Fibroblast of upper back skin (primary cell): ENCODE measurements at regions not wholly inside any gene's neighbourhood (a gene's known extent, or its start where the extent isn't known, plus 50 kb on each side); places are given as distances from the start of the nearest gene placed in this dataset.

Source experiments
- DNase-seq: peaks from one replicate; pipeline ENCODE4 v3.0.0-alpha.2; 2013

GRCh38 chr16:85364323-85365040, 248.6 kb upstream of the GSE1 start:
- no peak for DNase-seq

- no peak for DNase-seq
Observed at GRCh38 chr16:85365120-85365519, 248.0 kb upstream of the GSE1 start.

GRCh38 chr16:85366031-85366763, 246.9 kb upstream of the GSE1 start:
- no peak for DNase-seq

GRCh38 chr16:85367485-85367884, 245.6 kb upstream of the GSE1 start:
- no peak for DNase-seq

GRCh38 chr16:85369060-85369459, 244.1 kb upstream of the GSE1 start:
- no peak for DNase-seq

GRCh38 chr16:85369741-85370528, 243.2 kb upstream of the GSE1 start:
- DNase-seq: peak; percentile 45

- DNase-seq: no peak
Observed at GRCh38 chr16:85370543-85370880, 242.6 kb upstream of the GSE1 start.

GRCh38 chr16:85370881-85371651, 242.1 kb upstream of the GSE1 start:
- DNase-seq: no peak

DNA sequence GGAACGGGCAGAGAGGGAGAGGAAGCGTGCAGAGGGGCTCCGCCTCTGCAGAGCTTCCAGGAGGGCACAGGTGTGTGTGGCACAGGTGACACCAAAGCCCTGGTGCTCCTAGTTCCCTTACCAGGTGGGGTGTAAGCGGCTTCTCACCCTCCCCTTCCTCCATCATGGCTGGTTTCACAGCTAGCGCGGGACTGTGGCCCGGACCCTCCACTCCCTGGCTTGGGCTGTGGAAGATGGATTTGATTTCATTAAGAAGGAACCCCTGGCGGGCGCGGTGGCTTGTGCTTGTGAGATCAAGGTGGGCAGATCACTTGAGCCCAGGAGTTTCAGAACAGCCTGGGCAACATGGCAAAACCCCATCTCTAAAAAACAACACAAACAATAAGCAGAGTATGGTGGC, 241.2 kb upstream of the GSE1 start:
- DNase-seq: no peak

- peak; percentile 61 for DNase-seq
Observed at GRCh38 chr16:85372627-85373372, 240.3 kb upstream of the GSE1 start.

GRCh38 chr16:85373741-85374570, 239.2 kb upstream of the GSE1 start:
- DNase-seq: no peak

GRCh38 chr16:85374571-85374872, 238.6 kb upstream of the GSE1 start:
- DNase-seq: no peak

DNA sequence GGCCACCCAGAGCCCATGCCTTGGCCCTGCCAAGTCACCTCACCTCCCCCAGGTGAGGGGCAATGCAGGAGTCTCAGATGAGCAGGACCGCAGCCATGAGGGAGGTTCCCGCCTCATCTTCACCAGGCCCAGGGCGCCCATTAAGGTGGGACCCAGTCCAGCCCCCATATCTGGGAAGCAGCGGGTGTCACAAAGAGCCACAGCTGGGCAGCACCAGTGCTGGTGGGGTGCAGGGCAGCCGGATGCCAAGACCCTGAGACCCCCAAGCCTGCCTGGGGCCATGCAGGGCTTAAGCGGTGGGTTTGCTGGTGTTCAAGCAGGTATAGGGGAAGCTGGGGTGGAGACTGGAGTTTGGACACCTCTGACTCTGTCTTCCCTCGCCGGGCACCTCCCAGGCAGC, 237.8 kb upstream of the GSE1 start:
- DNase-seq: no peak

DNA sequence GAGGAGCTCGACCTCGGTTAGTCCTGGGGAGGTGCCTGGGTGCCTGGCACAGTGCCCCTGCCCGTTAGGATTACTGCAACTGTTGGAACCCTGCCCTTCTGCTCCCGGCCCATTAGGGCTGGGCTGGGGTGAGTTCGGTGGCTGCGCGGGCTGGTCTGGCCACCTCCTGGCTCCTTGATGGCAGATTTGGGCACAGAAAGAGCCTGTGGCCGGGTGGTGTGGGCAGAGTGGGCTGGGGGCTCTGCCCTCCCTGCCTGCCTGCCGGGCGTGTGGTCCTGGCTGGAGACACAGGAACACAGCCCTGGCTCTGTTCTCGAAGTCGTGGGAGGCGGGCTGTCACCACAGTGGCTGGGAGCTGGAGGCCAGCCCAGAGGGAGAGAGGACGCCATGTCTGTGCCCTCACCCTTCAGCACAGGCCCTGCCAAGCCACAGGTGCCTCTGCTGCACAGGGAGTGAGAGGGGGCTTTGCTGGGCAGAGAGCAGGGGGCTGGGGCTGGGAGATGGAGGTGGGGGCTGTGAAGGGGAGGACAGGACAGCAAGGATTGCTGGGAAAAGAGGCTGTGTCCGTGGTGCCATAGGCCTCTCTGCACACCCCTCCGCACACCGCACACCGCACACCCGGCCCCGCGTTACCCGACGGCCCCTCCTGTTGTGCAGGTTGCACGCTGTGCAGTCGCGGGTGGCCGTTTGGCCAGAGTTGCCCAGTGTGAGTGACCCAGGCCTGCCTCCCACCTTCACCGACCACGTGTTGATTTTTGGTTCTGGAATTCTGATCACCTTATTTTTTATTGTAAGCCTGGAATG, 236.6 kb upstream of the GSE1 start:
- no peak for DNase-seq

- no peak for DNase-seq
Observed at GRCh38 chr16:85377388-85378144, 235.6 kb upstream of the GSE1 start.

GRCh38 chr16:85378145-85379040, 234.7 kb upstream of the GSE1 start:
- DNase-seq: no peak

DNA sequence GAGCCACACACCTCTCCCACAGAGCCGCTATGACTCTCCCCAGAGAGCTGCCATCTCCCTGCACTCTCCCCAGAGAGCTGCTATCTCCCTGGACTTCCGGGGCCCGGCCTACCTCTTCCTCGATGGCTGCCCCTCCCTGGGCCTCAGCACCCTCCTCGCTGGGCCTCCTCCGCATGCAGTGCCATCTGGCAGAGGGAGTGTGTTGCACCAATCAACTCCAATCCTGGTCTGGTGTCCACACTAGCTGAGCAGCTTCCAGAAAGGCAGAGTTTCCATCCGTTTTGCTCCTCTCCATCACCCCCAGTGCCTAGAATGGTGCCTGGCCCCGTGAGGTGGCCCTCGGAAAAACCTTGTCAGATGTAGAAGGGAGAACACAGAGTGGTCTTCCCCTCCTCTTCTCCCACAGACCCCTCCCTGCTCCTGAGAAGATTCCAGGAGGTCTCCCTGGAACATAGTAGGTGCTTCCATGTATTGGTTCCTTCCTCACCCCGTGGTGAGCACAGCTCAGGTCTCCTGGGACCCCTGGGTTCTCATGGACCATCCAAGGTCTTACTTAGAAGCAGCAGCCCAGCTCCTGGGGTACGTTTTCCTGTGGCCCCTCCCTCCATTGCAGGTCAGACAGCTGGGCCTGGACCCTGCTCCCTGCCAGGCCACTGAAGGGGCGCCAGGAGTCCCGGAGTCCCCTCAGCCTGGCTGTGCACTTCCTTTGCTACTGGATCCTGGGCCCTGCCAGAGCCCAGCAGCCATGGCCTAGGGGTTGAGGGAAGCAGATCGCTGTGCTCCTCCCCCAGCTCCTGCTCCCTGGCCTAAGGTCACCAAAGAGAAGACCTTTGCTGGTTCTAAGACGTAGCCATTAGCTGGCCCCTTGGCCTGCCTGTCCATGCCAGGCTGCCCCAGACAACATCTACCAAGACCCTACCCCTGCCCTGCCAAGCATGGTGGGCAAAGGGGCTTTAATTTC, 233.8 kb upstream of the GSE1 start:
- DNase-seq: no peak

DNA sequence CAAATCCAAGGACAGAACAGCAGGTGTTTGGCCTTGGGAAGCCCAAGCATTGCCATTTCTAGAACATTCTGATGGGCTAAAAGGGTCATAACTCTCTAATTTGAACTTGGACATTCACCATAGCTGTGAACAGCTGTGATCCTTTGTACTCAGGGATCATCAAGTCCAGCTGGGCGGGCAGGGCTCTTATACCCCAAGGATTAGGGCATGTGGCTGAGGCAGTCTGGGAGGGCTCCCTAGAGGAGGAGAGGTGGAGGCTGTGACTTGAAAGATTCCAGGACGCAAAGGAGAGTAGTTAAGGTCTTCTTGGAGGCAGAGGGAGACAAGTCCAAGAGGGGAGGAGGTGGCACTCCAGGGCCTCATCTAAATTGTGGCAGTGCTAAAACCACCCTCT, 233.1 kb upstream of the GSE1 start:
- DNase-seq: no peak
